DMS53 treated with DMSO at 0.1 percent for 48 hours (cell line): ENCODE measurements at regions not wholly inside any gene's neighbourhood (a gene's known extent, or its start where the extent isn't known, plus 50 kb on each side); places are given as distances from the start of the nearest gene placed in this dataset.
A peak's percentile ranks its signal among the peaks of the same experiment; 100 is the strongest.
"Not testable (repeated sequence)": the region's sequence is repeated elsewhere in the genome, so short reads cannot be mapped to it uniquely, and the experiment has no call there.

Source experiments
- DNase-seq: peaks from one replicate; lab custom pipeline; 2025; ENCODE audit not compliant: unreplicated experiment; lab: John Stamatoyannopoulos, UW

- no peak for DNase-seq
Measured at GRCh38 chr3:20842594-20843436, 656.8 kb upstream of the SGO1 start.

GRCh38 chr3:20842002-20842401 lies 656.0 kb upstream of the SGO1 start:
- no peak for DNase-seq

GRCh38 chr3:20837676-20838302 lies 651.8 kb upstream of the SGO1 start:
- DNase-seq: no peak

- no peak for DNase-seq
Measured at GRCh38 chr3:20836801-20837200, 650.8 kb upstream of the SGO1 start.

- DNase-seq: no peak
Measured at GRCh38 chr3:20832963-20833362, 647.0 kb upstream of the SGO1 start.

- no peak for DNase-seq
Measured at GRCh38 chr3:20822251-20822650, 636.2 kb upstream of the SGO1 start.

GRCh38 chr3:20820872-20821271 lies 634.9 kb upstream of the SGO1 start:
- not testable (repeated sequence) for DNase-seq

- DNase-seq: no peak
Measured at GRCh38 chr3:20811631-20812030, 625.6 kb upstream of the SGO1 start.

GRCh38 chr3:20811006-20811405 lies 625.0 kb upstream of the SGO1 start:
- DNase-seq: no peak

- DNase-seq: no peak
Measured at GRCh38 chr3:20810555-20810954, 624.5 kb upstream of the SGO1 start.

GRCh38 chr3:20809356-20809755 lies 623.4 kb upstream of the SGO1 start:
- no peak for DNase-seq

- DNase-seq: no peak
Measured at GRCh38 chr3:20808864-20809263, 622.9 kb upstream of the SGO1 start.

- no peak for DNase-seq
Measured at GRCh38 chr3:20798666-20799065, 612.7 kb upstream of the SGO1 start.

GRCh38 chr3:20787005-20787404 lies 601.0 kb upstream of the SGO1 start:
- DNase-seq: no peak

GRCh38 chr3:20776692-20777091 lies 590.7 kb upstream of the SGO1 start:
- DNase-seq: no peak

GRCh38 chr3:20776286-20776685 lies 590.3 kb upstream of the SGO1 start:
- no peak for DNase-seq

- no peak for DNase-seq
Measured at GRCh38 chr3:20773320-20773984, 587.4 kb upstream of the SGO1 start.

- DNase-seq: peak; percentile 25
Measured at GRCh38 chr3:20772869-20773268, 586.9 kb upstream of the SGO1 start.

GRCh38 chr3:20769430-20769829 lies 583.4 kb upstream of the SGO1 start:
- DNase-seq: no peak

- no peak for DNase-seq
Measured at GRCh38 chr3:20760981-20761380, 575.0 kb upstream of the SGO1 start.

- no peak for DNase-seq
Measured at GRCh38 chr3:20752416-20752815, 566.4 kb upstream of the SGO1 start.

GRCh38 chr3:20751296-20751695 lies 565.3 kb upstream of the SGO1 start:
- no peak for DNase-seq
